ENCODE measurements at regions not wholly inside any gene's neighbourhood (a gene's known extent, or its start where the extent isn't known, plus 50 kb on each side); places are given as distances from the start of the nearest gene placed in this dataset.

DNA sequence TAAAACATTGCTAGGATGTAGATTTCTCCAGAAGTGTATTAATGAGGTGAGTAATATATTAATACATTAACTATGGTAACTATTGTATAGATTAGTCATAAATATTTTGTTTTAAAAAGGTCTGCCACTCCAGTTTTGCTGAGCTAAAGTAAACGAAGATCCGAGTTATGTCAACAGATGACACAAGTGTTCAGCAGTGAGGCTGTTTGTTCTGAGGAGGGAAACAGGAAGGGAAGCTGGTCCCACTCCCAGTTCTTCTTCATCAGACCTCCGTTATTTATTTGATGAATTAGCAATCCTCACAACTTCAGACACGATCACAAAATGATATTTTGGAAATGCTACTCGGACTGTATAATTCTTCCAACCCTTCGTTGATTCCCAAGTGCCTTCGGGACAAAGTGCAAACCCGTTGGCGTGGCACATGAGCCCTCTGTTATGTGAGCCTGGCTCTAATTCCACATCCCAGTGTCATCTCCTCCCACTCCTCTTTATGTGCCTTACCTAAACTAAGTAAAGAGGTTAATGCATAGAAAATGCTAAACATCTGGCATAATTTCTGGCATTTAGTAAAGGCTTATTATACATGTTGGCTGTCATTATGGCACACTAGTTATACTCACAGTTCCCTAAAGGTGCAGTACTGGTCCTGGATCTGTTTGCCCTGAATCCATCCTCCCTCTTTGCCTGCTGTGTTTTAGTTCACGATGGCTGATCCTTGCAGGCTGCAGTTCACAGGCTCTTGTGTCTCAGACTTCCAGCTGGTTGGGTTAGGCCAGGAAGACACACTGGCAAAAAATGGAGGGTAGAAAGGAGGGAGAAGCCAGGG lies 190.6 kb upstream of the LNX1 start (continued):
- TF ChIP-seq, protein P1, sequence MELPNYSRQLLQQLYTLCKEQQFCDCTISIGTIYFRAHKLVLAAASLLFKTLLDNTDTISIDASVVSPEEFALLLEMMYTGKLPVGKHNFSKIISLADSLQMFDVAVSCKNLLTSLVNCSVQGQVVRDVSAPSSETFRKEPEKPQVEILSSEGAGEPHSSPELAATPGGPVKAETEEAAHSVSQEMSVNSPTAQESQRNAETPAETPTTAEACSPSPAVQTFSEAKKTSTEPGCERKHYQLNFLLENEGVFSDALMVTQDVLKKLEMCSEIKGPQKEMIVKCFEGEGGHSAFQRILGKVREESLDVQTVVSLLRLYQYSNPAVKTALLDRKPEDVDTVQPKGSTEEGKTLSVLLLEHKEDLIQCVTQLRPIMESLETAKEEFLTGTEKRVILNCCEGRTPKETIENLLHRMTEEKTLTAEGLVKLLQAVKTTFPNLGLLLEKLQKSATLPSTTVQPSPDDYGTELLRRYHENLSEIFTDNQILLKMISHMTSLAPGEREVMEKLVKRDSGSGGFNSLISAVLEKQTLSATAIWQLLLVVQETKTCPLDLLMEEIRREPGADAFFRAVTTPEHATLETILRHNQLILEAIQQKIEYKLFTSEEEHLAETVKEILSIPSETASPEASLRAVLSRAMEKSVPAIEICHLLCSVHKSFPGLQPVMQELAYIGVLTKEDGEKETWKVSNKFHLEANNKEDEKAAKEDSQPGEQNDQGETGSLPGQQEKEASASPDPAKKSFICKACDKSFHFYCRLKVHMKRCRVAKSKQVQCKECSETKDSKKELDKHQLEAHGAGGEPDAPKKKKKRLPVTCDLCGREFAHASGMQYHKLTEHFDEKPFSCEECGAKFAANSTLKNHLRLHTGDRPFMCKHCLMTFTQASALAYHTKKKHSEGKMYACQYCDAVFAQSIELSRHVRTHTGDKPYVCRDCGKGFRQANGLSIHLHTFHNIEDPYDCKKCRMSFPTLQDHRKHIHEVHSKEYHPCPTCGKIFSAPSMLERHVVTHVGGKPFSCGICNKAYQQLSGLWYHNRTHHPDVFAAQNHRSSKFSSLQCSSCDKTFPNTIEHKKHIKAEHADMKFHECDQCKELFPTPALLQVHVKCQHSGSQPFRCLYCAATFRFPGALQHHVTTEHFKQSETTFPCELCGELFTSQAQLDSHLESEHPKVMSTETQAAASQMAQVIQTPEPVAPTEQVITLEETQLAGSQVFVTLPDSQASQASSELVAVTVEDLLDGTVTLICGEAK (IDR thresholded peaks at IDR 0.05) = no peak
- TF ChIP-seq, protein P1 (CRISPR knock-in tag; IDR thresholded peaks at IDR 0.05) = no peak
- TF ChIP-seq GABPA (IDR thresholded peaks at IDR 0.05; ENCODE audit: low read depth, low read length) = no peak
- peak; percentile 19; the same call in 1 of the 2 replicates for TF ChIP-seq GABPA (CRISPR knock-in tag; IDR thresholded peaks at IDR 0.05; ENCODE audit: low read depth)
- no peak for TF ChIP-seq ZNF124 (CRISPR knock-in tag; IDR thresholded peaks at IDR 0.05)
- TF ChIP-seq ZNF180 (CRISPR knock-in tag; IDR thresholded peaks at IDR 0.05; ENCODE audit: borderline replicate concordance, low read depth) = no peak
- TF ChIP-seq, protein P2, sequence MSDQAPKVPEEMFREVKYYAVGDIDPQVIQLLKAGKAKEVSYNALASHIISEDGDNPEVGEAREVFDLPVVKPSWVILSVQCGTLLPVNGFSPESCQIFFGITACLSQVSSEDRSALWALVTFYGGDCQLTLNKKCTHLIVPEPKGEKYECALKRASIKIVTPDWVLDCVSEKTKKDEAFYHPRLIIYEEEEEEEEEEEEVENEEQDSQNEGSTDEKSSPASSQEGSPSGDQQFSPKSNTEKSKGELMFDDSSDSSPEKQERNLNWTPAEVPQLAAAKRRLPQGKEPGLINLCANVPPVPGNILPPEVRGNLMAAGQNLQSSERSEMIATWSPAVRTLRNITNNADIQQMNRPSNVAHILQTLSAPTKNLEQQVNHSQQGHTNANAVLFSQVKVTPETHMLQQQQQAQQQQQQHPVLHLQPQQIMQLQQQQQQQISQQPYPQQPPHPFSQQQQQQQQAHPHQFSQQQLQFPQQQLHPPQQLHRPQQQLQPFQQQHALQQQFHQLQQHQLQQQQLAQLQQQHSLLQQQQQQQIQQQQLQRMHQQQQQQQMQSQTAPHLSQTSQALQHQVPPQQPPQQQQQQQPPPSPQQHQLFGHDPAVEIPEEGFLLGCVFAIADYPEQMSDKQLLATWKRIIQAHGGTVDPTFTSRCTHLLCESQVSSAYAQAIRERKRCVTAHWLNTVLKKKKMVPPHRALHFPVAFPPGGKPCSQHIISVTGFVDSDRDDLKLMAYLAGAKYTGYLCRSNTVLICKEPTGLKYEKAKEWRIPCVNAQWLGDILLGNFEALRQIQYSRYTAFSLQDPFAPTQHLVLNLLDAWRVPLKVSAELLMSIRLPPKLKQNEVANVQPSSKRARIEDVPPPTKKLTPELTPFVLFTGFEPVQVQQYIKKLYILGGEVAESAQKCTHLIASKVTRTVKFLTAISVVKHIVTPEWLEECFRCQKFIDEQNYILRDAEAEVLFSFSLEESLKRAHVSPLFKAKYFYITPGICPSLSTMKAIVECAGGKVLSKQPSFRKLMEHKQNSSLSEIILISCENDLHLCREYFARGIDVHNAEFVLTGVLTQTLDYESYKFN (CRISPR knock-in tag; conservative IDR thresholded peaks at IDR 0.05) = peak; percentile 63; the same call in 1 of the 2 replicates
- TF ChIP-seq, protein P3, sequence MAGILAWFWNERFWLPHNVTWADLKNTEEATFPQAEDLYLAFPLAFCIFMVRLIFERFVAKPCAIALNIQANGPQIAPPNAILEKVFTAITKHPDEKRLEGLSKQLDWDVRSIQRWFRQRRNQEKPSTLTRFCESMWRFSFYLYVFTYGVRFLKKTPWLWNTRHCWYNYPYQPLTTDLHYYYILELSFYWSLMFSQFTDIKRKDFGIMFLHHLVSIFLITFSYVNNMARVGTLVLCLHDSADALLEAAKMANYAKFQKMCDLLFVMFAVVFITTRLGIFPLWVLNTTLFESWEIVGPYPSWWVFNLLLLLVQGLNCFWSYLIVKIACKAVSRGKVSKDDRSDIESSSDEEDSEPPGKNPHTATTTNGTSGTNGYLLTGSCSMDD (CRISPR knock-in tag; IDR thresholded peaks at IDR 0.05) = no peak
- no peak for TF ChIP-seq POLR2AphosphoS5 (IDR thresholded peaks at IDR 0.05; ENCODE audit: low read depth, low read length)
- peak; percentile 64; the same call in 1 of the 2 replicates for TF ChIP-seq SALL1 (CRISPR knock-in tag; IDR thresholded peaks at IDR 0.05)
- no peak for TF ChIP-seq TGIF2 (CRISPR knock-in tag; IDR thresholded peaks at IDR 0.05)
- TF ChIP-seq ZNF644 (CRISPR knock-in tag; IDR thresholded peaks at IDR 0.05; ENCODE audit: low read depth) = no peak
- TF ChIP-seq, protein P4, sequence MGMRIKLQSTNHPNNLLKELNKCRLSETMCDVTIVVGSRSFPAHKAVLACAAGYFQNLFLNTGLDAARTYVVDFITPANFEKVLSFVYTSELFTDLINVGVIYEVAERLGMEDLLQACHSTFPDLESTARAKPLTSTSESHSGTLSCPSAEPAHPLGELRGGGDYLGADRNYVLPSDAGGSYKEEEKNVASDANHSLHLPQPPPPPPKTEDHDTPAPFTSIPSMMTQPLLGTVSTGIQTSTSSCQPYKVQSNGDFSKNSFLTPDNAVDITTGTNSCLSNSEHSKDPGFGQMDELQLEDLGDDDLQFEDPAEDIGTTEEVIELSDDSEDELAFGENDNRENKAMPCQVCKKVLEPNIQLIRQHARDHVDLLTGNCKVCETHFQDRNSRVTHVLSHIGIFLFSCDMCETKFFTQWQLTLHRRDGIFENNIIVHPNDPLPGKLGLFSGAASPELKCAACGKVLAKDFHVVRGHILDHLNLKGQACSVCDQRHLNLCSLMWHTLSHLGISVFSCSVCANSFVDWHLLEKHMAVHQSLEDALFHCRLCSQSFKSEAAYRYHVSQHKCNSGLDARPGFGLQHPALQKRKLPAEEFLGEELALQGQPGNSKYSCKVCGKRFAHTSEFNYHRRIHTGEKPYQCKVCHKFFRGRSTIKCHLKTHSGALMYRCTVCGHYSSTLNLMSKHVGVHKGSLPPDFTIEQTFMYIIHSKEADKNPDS (CRISPR knock-in tag; IDR thresholded peaks at IDR 0.05) = no peak
